Nephron progenitor cell (in vitro differentiated cells): ENCODE measurements at regions not wholly inside any gene's neighbourhood (a gene's known extent, or its start where the extent isn't known, plus 50 kb on each side); places are given as distances from the start of the nearest gene placed in this dataset.
A peak's percentile ranks its signal among the peaks of the same experiment; 100 is the strongest.

ENCODE experiments used
- DNase-seq: peaks from one replicate; pipeline ENCODE4 v3.0.0; 2021
- H3K27ac Mint-ChIP-seq: 2 replicates; pipeline ENCODE4 v1.8.0; 2021; ENCODE audit warnings: mild to moderate bottlenecking, moderate library complexity, mixed read lengths
- H3K27me3 Mint-ChIP-seq: 2 replicates; pipeline ENCODE4 v1.8.0; 2021; ENCODE audit warnings: mild to moderate bottlenecking, low read depth, mixed read lengths; ENCODE audit not compliant: poor library complexity
- H3K36me3 Mint-ChIP-seq: 2 replicates; pipeline ENCODE4 v1.8.0; 2021; ENCODE audit warnings: low read depth, mixed read lengths
- H3K4me1 Mint-ChIP-seq: 2 replicates; pipeline ENCODE4 v1.8.0; 2021; ENCODE audit warnings: mixed read lengths
- H3K4me3 Mint-ChIP-seq: 2 replicates; pipeline ENCODE4 v1.8.0; 2021; ENCODE audit warnings: mild to moderate bottlenecking, moderate library complexity, mixed read lengths
- H3K9me3 Mint-ChIP-seq: 2 replicates; pipeline ENCODE4 v1.8.0; 2021; ENCODE audit warnings: mild to moderate bottlenecking, moderate library complexity, mixed read lengths
- TF ChIP-seq, protein P1 (sequence below): fragments of 200-600 bp; sonication (generic); IDR thresholded peaks from 2 replicates; pipeline ENCODE4 v1.5.0; 2021; ENCODE audit warnings: antibody characterized with exemption

DNA sequence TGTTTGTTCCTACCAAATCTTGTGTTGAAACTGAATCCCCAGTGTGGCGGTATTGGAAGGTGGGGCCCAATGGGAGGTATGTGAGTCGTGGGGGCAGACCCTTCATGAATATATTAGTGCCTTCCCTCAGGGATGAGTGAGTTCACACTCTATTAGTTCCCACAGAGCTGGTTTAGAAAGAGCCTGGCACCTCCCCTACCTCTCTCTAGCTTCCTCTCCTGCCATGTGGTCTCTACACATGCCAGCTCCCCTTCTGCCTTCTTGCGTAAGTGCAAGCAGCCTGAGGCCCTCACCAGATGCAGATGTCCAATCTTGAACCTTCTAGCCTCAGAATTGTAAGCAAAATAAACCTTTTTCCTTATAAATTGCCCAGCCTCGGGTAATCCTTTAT is 105.8 kb downstream of the SPTSSA start:
- DNase-seq, result no peak
- peaks cover 6% of the 10 kb centered on the region for H3K4me1 Mint-ChIP-seq
- no peaks in the 10 kb centered on the region for H3K36me3 Mint-ChIP-seq
- H3K27ac Mint-ChIP-seq, result peak overlapping the region; percentile 13
- TF ChIP-seq, protein P1, sequence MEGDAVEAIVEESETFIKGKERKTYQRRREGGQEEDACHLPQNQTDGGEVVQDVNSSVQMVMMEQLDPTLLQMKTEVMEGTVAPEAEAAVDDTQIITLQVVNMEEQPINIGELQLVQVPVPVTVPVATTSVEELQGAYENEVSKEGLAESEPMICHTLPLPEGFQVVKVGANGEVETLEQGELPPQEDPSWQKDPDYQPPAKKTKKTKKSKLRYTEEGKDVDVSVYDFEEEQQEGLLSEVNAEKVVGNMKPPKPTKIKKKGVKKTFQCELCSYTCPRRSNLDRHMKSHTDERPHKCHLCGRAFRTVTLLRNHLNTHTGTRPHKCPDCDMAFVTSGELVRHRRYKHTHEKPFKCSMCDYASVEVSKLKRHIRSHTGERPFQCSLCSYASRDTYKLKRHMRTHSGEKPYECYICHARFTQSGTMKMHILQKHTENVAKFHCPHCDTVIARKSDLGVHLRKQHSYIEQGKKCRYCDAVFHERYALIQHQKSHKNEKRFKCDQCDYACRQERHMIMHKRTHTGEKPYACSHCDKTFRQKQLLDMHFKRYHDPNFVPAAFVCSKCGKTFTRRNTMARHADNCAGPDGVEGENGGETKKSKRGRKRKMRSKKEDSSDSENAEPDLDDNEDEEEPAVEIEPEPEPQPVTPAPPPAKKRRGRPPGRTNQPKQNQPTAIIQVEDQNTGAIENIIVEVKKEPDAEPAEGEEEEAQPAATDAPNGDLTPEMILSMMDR, result no peak
- no peaks in the 10 kb centered on the region for H3K9me3 Mint-ChIP-seq
- H3K27me3 Mint-ChIP-seq, result peaks cover 2% of the 10 kb centered on the region
- H3K4me3 Mint-ChIP-seq, result no peak overlapping the region

DNA sequence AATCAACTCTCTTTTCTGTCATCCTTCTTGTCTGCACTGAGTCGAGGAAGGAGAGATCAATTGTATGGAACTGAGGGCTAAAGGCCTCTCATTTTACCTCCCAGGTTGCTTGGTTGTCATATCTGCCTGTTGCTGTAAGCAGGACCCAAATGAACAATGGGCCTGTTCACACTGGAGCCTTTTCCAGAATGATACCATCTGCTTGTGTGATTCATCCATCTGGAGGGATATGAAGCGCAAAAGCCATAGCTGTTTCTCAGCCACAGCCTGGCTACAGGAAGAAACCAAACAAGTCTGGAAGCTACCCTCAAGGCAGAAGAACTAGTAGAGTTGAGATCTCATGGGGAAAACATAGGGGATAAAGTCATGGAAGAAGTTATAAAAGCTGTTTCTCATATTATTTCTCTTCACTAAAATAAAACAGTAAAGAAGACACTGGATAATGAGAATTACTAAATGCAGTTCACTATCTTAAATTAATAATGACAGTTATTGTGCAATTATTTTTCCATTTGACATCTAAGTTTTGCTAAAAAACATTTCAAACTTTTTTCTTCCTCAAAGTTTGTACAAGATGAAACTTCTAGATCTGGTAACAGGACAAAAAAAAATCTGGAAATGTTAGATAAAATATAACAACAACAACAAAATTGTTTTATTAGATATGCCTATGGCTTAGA is 106.3 kb downstream of the SPTSSA start:
- Mint-ChIP-seq H3K36me3 (no peaks in the 10 kb centered on the region), H3K27ac (no peak overlapping the region), H3K4me3 (no peak overlapping the region), H3K9me3 (no peaks in the 10 kb centered on the region), H3K4me1 (peaks cover 6% of the 10 kb centered on the region), H3K27me3 (peaks cover 2% of the 10 kb centered on the region)
- DNase-seq, result no peak
- TF ChIP-seq, protein P1, result no peak

DNA sequence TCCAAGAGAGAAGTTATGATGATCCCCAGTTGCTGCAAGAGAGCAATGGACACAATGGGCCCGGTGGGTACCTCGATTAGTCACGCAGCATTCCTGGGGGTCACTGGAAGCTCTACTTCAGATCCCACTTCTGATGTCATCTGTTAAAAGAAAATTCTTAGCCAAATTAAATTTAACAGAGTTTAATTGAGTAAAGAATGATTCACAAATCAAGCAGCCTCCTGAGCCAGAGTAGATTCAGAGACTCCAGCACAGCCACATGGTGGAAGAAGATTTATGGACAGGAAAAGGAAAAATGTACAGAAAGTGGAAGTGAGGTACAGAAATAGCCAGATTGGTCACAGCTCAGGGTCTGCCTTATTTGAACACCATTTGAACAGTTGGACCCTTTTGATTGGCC is 107.5 kb downstream of the SPTSSA start:
- no peak overlapping the region for H3K27ac Mint-ChIP-seq
- H3K27me3 Mint-ChIP-seq, result peaks cover 2% of the 10 kb centered on the region
- peaks cover 4% of the 10 kb centered on the region for H3K4me1 Mint-ChIP-seq
- DNase-seq, result no peak
- H3K9me3 Mint-ChIP-seq, result no peaks in the 10 kb centered on the region
- TF ChIP-seq, protein P1, result no peak
- no peaks in the 10 kb centered on the region for H3K36me3 Mint-ChIP-seq
- H3K4me3 Mint-ChIP-seq, result no peak overlapping the region

DNA sequence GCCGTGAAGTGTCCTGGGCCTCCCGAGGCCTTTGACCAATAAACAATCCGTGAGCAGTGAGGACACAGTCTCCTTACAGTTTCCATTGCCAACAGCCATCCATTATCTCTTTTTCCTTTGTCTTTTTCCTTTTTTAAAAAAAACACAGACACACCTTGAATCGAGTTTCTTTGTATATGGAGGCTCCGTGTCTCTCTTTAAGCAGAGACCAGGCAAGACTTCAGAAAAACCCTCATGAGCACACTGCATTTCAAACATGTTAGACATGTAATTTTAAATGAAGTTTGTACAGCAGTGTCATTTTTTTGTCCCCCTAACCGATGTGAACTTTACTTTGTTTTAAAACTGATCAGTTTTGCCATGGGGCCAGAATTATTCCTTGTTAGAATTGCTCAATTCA is 111.1 kb downstream of the SPTSSA start:
- Mint-ChIP-seq H3K36me3 (no peaks in the 10 kb centered on the region), H3K27me3 (peaks cover 2% of the 10 kb centered on the region), H3K4me3 (no peak overlapping the region), H3K27ac (no peak overlapping the region), H3K4me1 (no peaks in the 10 kb centered on the region), H3K9me3 (peaks cover 19% of the 10 kb centered on the region)
- TF ChIP-seq, protein P1, result no peak
- DNase-seq, result no peak

DNA sequence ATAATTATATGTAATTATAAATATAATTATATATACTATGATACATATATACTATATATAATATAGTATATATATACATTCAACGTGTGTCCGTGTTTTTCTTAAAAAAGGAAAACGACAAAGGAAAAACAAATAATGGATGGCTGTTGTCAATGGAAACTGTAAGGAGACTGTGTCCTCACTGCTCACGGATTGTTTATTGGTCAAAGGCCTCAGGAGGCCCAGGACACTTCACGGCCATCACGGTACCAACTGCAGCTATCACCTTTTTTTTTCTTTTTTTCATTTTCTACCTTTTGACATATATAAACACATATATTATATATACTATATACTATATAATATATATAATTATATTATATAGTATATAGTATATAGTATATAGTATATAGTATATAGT is 113.4 kb downstream of the SPTSSA start:
- H3K36me3 Mint-ChIP-seq, result no peaks in the 10 kb centered on the region
- TF ChIP-seq, protein P1, result no peak
- no peak overlapping the region for H3K4me3 Mint-ChIP-seq
- peaks cover 32% of the 10 kb centered on the region for H3K9me3 Mint-ChIP-seq
- no peaks in the 10 kb centered on the region for H3K4me1 Mint-ChIP-seq
- no peak overlapping the region for H3K27ac Mint-ChIP-seq
- DNase-seq, result no peak
- H3K27me3 Mint-ChIP-seq, result peaks cover 7% of the 10 kb centered on the region

DNA sequence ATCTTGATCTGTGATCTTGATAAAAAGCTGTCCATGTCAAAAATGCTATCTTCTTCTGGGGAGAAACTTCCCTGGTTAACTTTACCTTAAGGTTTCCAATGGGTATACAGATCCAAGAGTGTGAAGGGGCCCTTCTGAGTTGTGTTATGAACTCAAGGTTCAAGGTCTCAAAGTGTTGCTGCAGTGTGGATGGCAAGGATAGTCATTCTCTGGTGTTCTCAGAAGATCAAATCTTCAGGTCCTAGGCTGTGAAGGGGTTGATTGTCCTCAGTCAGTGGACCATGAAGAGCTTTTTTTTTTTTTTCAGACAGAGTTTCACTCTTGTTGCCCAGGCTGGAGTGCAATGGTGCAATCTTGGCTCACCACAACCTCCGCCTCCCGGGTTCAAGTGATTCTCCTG is 114.4 kb downstream of the SPTSSA start:
- TF ChIP-seq, protein P1, result no peak
- DNase-seq, result no peak
- Mint-ChIP-seq H3K27ac (no peak overlapping the region), H3K36me3 (peaks cover 5% of the 10 kb centered on the region), H3K4me1 (no peaks in the 10 kb centered on the region), H3K27me3 (peaks cover 7% of the 10 kb centered on the region), H3K9me3 (peaks cover 41% of the 10 kb centered on the region), H3K4me3 (no peak overlapping the region)
